UCSD-AML1 (cell line): ENCODE measurements at regions not wholly inside any gene's neighbourhood (a gene's known extent, or its start where the extent isn't known, plus 50 kb on each side); places are given as distances from the start of the nearest gene placed in this dataset.
"Not testable (repeated sequence)": the region's sequence is repeated elsewhere in the genome, so short reads cannot be mapped to it uniquely, and the experiment has no call there.

Experiments
- DNase-seq: peaks from one replicate; lab custom pipeline; 2025; ENCODE audit not compliant: unreplicated experiment; lab: John Stamatoyannopoulos, UW

GRCh38 chr20:55439070-55439469, 566.2 kb downstream of the CBLN4 start:
- DNase-seq: no peak

DNA sequence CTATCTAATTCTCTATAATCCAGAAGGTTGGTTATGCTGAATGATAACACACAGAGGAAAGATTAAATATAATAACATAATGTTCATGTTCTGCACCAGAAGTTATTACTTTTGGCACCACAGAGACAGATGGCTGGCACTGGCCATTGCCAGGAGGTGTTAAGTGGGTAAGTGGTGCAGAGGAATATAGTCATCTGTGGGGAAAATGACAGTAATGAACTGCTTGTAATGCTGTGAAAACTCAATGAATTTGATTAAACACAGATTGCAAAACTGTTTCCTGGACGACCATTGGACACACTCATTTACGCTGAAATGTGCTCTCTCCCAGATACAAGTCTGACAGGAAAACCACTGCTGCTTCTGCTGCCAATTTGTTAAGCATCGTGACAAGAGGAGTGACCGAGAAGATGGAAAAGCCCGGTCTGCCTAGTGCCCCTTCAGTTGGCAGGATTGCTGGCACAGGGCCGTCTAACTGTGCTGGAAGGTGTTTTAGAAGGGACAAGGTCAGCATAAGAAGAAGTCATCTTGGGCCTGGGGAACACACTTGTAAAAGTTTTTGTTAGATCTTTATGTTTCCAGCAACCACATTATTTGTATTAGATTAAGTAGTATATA, 567.4 kb downstream of the CBLN4 start:
- no peak for DNase-seq

DNA sequence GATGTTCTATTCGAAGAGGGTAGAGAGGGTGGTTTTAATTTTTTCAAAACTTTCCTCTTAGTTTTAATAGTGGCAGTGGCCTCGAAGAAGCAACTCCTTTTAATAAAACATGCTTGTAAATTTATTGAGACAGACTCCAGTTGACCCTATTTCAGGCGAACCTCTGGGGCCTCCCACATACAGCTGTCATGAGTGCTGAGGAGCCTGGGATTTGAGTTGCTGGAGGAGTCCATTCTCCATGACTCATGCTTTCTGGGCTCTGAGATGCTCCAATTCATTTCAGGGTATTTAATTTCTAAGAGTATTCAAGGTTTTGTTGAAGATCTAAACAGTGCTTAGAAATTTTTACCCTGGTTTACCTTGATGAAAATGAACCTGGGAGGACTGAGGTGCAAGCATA, 580.4 kb downstream of the CBLN4 start:
- DNase-seq: no peak

- no peak for DNase-seq
Observed at GRCh38 chr20:55424476-55424875, 580.8 kb downstream of the CBLN4 start.

- no peak for DNase-seq
Observed at GRCh38 chr20:55417836-55418235, 587.5 kb downstream of the CBLN4 start.

DNA sequence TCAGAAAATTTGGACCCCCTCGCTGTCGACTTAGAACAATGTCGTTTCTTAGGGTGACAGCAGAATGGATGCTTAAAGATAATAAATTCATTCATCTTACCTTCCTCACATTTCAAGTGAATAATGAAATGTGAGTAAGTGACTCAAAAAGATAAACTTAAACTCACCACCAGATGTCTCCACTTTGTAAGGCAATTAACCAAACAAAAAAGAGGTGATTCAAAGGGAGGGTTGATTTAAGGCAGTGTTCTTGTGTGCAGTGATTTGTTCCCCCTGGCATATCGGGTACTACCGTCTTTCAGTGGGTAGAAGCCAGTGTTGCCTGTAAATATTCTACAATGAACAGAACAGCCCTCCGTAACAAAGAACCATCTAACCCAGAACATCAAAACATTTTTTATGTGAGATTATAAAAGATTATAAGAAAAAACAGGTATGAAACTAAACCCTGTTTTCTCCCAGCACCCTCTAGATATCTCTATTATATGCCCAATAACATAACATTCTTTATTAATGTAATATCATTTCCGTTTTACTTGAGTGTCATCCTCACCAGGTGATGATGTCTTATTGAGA, 589.7 kb downstream of the CBLN4 start:
- no peak for DNase-seq

DNA sequence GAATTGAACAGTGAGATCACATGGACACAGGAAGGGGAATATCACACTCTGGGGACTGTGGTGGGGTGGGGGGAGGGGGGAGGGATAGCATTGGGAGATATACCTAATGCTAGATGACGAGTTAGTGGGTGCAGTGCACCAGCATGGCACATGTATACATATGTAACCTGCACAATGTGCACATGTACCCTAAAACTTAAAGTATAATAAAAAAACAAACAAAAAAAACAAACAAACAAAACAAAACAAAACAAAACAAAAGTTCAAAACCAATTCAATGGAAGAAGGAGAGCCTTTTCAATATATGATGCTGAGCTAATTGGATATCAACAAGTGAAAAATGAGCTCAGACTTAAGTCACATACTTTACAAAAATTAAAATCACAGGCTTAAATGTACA, 592.8 kb downstream of the CBLN4 start:
- not testable (repeated sequence) for DNase-seq

GRCh38 chr20:55406891-55407290, 598.4 kb downstream of the CBLN4 start:
- no peak for DNase-seq

GRCh38 chr20:55394592-55394991, 610.7 kb downstream of the CBLN4 start:
- no peak for DNase-seq

DNA sequence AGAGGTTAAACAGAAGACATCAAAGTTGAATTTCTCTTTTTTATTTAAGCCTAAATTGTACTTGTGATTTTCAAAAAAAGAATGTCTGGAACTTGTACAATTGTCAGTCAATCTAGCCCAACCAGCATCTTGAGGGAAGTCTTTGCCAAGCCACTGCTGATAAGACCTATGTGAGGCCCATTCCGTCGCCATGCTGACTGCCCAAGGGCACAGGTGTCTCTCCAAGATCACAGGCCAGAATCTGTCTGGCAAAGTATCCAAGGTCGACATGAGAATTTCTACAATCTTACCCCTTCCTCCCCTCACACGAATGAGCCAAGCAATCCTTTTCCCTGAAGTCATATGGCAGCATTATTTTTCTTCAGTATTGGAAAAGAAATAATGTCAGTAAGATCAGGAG, 614.5 kb downstream of the CBLN4 start:
- no peak for DNase-seq

DNA sequence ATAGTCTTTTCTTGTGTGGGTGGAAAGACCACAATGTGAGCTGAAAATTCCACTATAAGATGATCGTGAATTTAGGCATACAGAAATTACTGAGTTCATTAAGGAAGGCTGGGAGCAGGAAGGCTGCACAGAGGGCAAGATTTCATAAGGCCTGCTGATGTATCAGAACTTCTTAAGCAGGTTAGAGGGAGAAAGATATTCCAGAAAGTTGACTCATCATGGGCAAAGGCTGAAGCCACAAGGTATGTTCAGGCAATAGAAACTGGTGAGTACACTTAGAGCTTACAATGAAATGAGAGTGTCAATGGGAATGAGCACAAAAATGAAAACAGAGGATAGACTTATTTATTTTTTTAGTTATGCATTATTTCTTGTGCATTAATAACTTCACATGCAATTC, 618.6 kb downstream of the CBLN4 start:
- DNase-seq: no peak

GRCh38 chr20:55375920-55376319, 629.4 kb downstream of the CBLN4 start:
- no peak for DNase-seq

GRCh38 chr20:55365745-55366144, 639.6 kb downstream of the CBLN4 start:
- no peak for DNase-seq

- DNase-seq: no peak
Observed at GRCh38 chr20:55360895-55361294, 644.4 kb downstream of the CBLN4 start.

- DNase-seq: no peak
Observed at GRCh38 chr20:55354720-55355119, 650.6 kb downstream of the CBLN4 start.

- no peak for DNase-seq
Observed at GRCh38 chr20:55353206-55353605, 652.1 kb downstream of the CBLN4 start.

DNA sequence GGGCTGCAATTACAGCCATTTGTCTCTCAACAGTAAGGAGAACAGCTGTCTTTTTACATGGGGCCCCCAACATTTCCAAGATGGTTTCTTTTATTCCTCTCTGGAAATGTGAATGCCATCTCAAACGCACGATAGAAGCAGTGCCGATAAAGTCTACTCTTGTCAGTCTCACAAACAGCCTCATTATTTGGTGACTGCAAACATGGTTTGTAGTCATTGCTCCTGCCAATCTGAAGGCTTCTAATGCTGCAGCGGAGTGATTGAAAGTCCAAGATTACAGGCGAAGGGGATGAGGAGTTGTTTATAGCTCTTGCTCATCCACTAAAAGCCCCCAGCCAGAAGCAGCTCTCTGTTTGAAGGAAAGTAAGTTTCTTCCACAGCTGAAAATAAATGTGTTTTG, 657.1 kb downstream of the CBLN4 start:
- DNase-seq: no peak

GRCh38 chr20:55342822-55343221, 662.5 kb downstream of the CBLN4 start:
- DNase-seq: no peak

- DNase-seq: no peak
Observed at GRCh38 chr20:55333798-55334197, 671.5 kb downstream of the CBLN4 start.

DNA sequence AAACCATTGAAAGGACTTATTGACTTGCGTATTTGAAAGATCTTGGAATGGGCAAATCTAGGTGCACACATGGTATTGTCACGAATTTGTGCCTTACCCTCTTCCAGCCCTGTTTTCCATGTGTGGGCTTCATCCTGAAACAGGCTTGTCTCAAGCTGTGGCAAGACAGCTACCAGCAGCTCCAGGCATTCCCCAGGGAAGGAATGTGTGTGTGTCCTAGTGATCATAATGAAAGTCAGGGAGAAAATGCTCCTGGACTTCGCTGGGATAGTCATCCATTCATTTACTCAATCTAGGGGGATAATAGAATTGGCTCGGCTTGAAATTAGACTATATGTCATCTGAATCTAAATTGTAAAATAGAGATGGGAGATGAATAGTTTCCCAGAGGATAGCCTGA, 676.2 kb downstream of the CBLN4 start:
- no peak for DNase-seq

DNA sequence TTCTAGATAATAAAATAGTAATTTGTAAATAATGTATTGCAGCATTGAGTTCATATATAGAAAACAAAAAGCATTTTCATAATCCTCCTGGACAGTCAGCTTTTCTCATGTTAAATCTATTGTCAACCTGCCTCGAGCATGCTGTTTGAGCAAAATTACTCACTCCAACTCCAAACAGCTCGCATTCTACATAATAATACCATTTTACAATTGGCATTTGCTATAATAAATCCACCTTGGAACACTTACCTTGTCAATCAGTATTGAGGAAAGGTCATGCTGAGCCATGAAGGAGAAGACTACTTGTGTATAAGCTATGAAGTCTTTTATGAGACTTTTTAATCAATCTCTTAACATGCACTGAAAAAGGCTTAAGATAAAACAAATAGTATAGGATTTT, 682.6 kb downstream of the CBLN4 start:
- DNase-seq: no peak

DNA sequence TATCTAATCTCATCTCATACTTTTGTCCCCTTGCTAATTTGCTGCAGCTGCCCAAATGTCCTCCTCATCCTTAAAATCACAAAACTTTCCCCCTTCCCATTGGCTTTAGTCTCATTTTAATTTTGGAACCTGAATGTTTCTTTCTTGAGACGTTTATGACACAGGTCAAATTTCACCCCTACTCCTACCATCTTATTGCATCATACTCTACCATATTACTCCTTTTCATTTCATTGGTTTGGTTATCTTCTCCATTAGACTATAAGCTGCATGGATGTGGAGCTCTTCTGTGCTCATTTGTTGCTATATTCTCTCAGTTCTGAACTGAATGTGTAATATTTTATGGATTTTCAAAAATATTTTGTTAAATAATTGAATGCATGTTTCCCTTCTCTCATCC, 688.6 kb downstream of the CBLN4 start:
- no peak for DNase-seq

- DNase-seq: not testable (repeated sequence)
Observed at GRCh38 chr20:55310844-55311243, 694.5 kb downstream of the CBLN4 start.
